Liver (tissue), 8 donors: ENCODE measurements at regions not wholly inside any gene's neighbourhood (a gene's known extent, or its start where the extent isn't known, plus 50 kb on each side); places are given as distances from the start of the nearest gene placed in this dataset.

ENCODE experiments used
- DNase-seq: peaks from one replicate; pipeline ENCODE4 v3.0.0-alpha.2; 2017; ENCODE audit warnings: low spot score
- H3K27ac ChIP-seq, 2 donors: one replicate each; pipeline ENCODE4 v1.7.0; 2013; ENCODE audit warnings: inconsistent platforms in 2 of 2, low read length in 2 of 2, control low read depth in 1 of 2, low read depth in 1 of 2, mild to moderate bottlenecking in 1 of 2
- H3K27me3 ChIP-seq, 4 donors: one replicate each; pipeline versions ENCODE4 v1.6.1 to v1.7.0; 2013; ENCODE audit warnings: low read length in 3 of 4, inconsistent platforms in 1 of 4, mild to moderate bottlenecking in 1 of 4, moderate library complexity in 1 of 4; ENCODE audit not compliant: control insufficient read depth in 4 of 4, insufficient read depth in 4 of 4
- H3K36me3 ChIP-seq, 4 donors: one replicate each; pipeline versions ENCODE4 v1.6.1 to v1.7.0; 2013; ENCODE audit warnings: low read length in 3 of 4, mild to moderate bottlenecking in 3 of 4, low read depth in 1 of 4, moderate library complexity in 1 of 4; ENCODE audit not compliant: control insufficient read depth in 4 of 4, insufficient read depth in 3 of 4
- H3K4me1 ChIP-seq, 4 donors: one replicate each; pipeline versions ENCODE4 v1.6.1 to v1.7.0; 2013; ENCODE audit warnings: low read length in 3 of 4, mild to moderate bottlenecking in 3 of 4, moderate library complexity in 1 of 4; ENCODE audit not compliant: control insufficient read depth in 4 of 4, insufficient read depth in 4 of 4
- H3K4me3 ChIP-seq, 3 donors: one replicate each; pipeline versions ENCODE4 v1.6.1 to v1.7.0; 2013; ENCODE audit warnings: low read length in 3 of 3, control low read depth in 1 of 3, low read depth in 1 of 3, mild to moderate bottlenecking in 1 of 3
- H3K9ac ChIP-seq, 2 donors: one replicate each; pipeline ENCODE4 v1.7.0; 2013; ENCODE audit warnings: low read length in 2 of 2, mild to moderate bottlenecking in 2 of 2, moderate library complexity in 2 of 2, control low read depth in 1 of 2, low read depth in 1 of 2
- H3K9me3 ChIP-seq, 4 donors: one replicate each; pipeline versions ENCODE4 v1.6.1 to v1.7.0; 2013; ENCODE audit warnings: low read length in 3 of 4; ENCODE audit not compliant: control insufficient read depth in 4 of 4
- EGR1 ChIP-seq, 2 donors: IDR thresholded peaks; 2 replicates each; pipeline ENCODE4 v1.6.1; 2016 to 2018; ENCODE audit warnings: antibody characterized with exemption in 2 of 2, low read depth in 2 of 2
- FOXA1 ChIP-seq: IDR thresholded peaks from 2 replicates; pipeline ENCODE4 v1.6.1; 2016; ENCODE audit warnings: antibody characterized with exemption
- FOXA2 ChIP-seq: IDR thresholded peaks from 2 replicates; pipeline ENCODE4 v1.6.1; 2016; ENCODE audit warnings: antibody characterized with exemption
- GABPA ChIP-seq, 2 donors: IDR thresholded peaks in 1 of 2; conservative IDR thresholded peaks in 1 of 2; 2 replicates each; pipeline ENCODE4 v1.6.1; 2016; ENCODE audit warnings: antibody characterized with exemption in 2 of 2, mild to moderate bottlenecking in 1 of 2, moderate library complexity in 1 of 2
- HNF4A ChIP-seq, 2 donors: conservative IDR thresholded peaks; 2 replicates each; pipeline ENCODE4 v1.6.1; 2016; ENCODE audit warnings: antibody characterized with exemption in 2 of 2, mild to moderate bottlenecking in 2 of 2
- HNF4G ChIP-seq: IDR thresholded peaks from 2 replicates; pipeline ENCODE4 v1.6.1; 2016; ENCODE audit warnings: antibody characterized with exemption
- JUND ChIP-seq, 2 donors: IDR thresholded peaks; 2 replicates each; pipeline ENCODE4 v1.6.1; 2016; ENCODE audit warnings: antibody characterized with exemption in 2 of 2
- MAX ChIP-seq: IDR thresholded peaks from 2 replicates; pipeline ENCODE4 v1.6.1; 2016; ENCODE audit warnings: antibody characterized with exemption
- RAD21 ChIP-seq, 2 donors: IDR thresholded peaks; 2 replicates each; pipeline ENCODE4 v1.6.1; 2016; ENCODE audit warnings: antibody characterized with exemption in 2 of 2, mild to moderate bottlenecking in 2 of 2
- RXRA ChIP-seq, 2 donors: IDR thresholded peaks; 2 replicates each; pipeline ENCODE4 v1.6.1; 2017 to 2018; ENCODE audit warnings: antibody characterized with exemption in 2 of 2, mild to moderate bottlenecking in 1 of 2
- SP1 ChIP-seq: IDR thresholded peaks from 2 replicates; pipeline ENCODE4 v1.6.1; 2018; ENCODE audit warnings: antibody characterized with exemption, mild to moderate bottlenecking
- TAF1 ChIP-seq: conservative IDR thresholded peaks from 2 replicates; pipeline ENCODE4 v1.6.1; 2016; ENCODE audit warnings: antibody characterized with exemption, mild to moderate bottlenecking
- YY1 ChIP-seq: IDR thresholded peaks from 2 replicates; pipeline ENCODE4 v1.6.1; 2016; ENCODE audit warnings: antibody characterized with exemption, mild to moderate bottlenecking
- WGBS: extraction: QIAGEN DNeasy Blood & Tissue Kit; methylation state at CpG from one replicate; pipeline ENCODE4 v1.1.7; 2013; 5-methylcytosine and 5-hydroxymethylcytosine counted together
- TF ChIP-seq, protein P1 (sequence below): IDR thresholded peaks from 2 replicates; pipeline ENCODE4 v1.6.1; 2016; ENCODE audit warnings: antibody characterized with exemption
- TF ChIP-seq, protein P2 (sequence below): IDR thresholded peaks from 2 replicates; pipeline ENCODE4 v1.6.1; 2016; ENCODE audit warnings: antibody characterized with exemption, mild to moderate bottlenecking
- TF ChIP-seq, protein P3 (sequence below): fragments of 150-350 bp; IDR thresholded peaks from 2 replicates; pipeline ENCODE4 v1.5.1; 2017; ENCODE audit warnings: improper control_type of control experiment, low read depth, low read length; ENCODE audit not compliant: missing input control
- donor health status: healthy.
- donor health status: healthy.
- donor health status: healthy.
- donor health status: healthy.
- donor health status: healthy.

GRCh38 chr3:104575634-104576033 is 791.1 kb upstream of the ALCAM start:
- Histone ChIP-seq H3K27me3 (no peaks in the 10 kb centered on the region), H3K36me3 (no peaks in the 10 kb centered on the region), H3K9me3 (peaks cover 1 to 25% (median 12%) of the 10 kb centered on the region in 4 donors), H3K27ac (no peak overlapping the region), H3K9ac (no peak overlapping the region), H3K4me1 (no peaks in the 10 kb centered on the region), H3K4me3 (no peak overlapping the region)
- DNase-seq, result no peak
- 70% methylated on average over 1 of the region's 1 CpG for WGBS
- TF ChIP-seq, protein P1, sequence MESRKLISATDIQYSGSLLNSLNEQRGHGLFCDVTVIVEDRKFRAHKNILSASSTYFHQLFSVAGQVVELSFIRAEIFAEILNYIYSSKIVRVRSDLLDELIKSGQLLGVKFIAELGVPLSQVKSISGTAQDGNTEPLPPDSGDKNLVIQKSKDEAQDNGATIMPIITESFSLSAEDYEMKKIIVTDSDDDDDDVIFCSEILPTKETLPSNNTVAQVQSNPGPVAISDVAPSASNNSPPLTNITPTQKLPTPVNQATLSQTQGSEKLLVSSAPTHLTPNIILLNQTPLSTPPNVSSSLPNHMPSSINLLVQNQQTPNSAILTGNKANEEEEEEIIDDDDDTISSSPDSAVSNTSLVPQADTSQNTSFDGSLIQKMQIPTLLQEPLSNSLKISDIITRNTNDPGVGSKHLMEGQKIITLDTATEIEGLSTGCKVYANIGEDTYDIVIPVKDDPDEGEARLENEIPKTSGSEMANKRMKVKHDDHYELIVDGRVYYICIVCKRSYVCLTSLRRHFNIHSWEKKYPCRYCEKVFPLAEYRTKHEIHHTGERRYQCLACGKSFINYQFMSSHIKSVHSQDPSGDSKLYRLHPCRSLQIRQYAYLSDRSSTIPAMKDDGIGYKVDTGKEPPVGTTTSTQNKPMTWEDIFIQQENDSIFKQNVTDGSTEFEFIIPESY, result no peak
- TF ChIP-seq RAD21 (IDR thresholded peaks at IDR 0.05) (no peak), RXRA (IDR thresholded peaks at IDR 0.05) (no peak), YY1 (no peak), FOXA2 (no peak), JUND (IDR thresholded peaks at IDR 0.05) (no peak), SP1 (no peak), HNF4G (no peak), MAX (no peak), HNF4A (conservative IDR thresholded peaks at IDR 0.05) (no peak), GABPA (IDR thresholded peaks at IDR 0.05 in 1 of 2, conservative IDR thresholded peaks at IDR 0.05 in 1 of 2) (no peak), TAF1 (no peak)
- TF ChIP-seq, protein P2, sequence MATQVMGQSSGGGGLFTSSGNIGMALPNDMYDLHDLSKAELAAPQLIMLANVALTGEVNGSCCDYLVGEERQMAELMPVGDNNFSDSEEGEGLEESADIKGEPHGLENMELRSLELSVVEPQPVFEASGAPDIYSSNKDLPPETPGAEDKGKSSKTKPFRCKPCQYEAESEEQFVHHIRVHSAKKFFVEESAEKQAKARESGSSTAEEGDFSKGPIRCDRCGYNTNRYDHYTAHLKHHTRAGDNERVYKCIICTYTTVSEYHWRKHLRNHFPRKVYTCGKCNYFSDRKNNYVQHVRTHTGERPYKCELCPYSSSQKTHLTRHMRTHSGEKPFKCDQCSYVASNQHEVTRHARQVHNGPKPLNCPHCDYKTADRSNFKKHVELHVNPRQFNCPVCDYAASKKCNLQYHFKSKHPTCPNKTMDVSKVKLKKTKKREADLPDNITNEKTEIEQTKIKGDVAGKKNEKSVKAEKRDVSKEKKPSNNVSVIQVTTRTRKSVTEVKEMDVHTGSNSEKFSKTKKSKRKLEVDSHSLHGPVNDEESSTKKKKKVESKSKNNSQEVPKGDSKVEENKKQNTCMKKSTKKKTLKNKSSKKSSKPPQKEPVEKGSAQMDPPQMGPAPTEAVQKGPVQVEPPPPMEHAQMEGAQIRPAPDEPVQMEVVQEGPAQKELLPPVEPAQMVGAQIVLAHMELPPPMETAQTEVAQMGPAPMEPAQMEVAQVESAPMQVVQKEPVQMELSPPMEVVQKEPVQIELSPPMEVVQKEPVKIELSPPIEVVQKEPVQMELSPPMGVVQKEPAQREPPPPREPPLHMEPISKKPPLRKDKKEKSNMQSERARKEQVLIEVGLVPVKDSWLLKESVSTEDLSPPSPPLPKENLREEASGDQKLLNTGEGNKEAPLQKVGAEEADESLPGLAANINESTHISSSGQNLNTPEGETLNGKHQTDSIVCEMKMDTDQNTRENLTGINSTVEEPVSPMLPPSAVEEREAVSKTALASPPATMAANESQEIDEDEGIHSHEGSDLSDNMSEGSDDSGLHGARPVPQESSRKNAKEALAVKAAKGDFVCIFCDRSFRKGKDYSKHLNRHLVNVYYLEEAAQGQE, result no peak
- TF ChIP-seq, protein P3, sequence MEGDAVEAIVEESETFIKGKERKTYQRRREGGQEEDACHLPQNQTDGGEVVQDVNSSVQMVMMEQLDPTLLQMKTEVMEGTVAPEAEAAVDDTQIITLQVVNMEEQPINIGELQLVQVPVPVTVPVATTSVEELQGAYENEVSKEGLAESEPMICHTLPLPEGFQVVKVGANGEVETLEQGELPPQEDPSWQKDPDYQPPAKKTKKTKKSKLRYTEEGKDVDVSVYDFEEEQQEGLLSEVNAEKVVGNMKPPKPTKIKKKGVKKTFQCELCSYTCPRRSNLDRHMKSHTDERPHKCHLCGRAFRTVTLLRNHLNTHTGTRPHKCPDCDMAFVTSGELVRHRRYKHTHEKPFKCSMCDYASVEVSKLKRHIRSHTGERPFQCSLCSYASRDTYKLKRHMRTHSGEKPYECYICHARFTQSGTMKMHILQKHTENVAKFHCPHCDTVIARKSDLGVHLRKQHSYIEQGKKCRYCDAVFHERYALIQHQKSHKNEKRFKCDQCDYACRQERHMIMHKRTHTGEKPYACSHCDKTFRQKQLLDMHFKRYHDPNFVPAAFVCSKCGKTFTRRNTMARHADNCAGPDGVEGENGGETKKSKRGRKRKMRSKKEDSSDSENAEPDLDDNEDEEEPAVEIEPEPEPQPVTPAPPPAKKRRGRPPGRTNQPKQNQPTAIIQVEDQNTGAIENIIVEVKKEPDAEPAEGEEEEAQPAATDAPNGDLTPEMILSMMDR, result no peak

- TF ChIP-seq EGR1 (IDR thresholded peaks at IDR 0.05; ENCODE audit: low read depth in 2 of 2), result no peak
- no peak for TF ChIP-seq FOXA1
- no peak for DNase-seq
- Histone ChIP-seq H3K9me3 (peaks cover 1 to 25% (median 12%) of the 10 kb centered on the region in 4 donors), H3K27ac (no peak overlapping the region), H3K4me1 (no peaks in the 10 kb centered on the region), H3K4me3 (no peak overlapping the region), H3K27me3 (peaks cover 0 to 2% (median 0%) of the 10 kb centered on the region in 4 donors), H3K36me3 (no peaks in the 10 kb centered on the region), H3K9ac (no peak overlapping the region)
- 70% methylated on average over 3 of the region's 3 CpGs for WGBS
Measured at GRCh38 chr3:104578558-104578957, 788.2 kb upstream of the ALCAM start.
